HG02623 (cell line): ENCODE measurements at regions not wholly inside any gene's neighbourhood (a gene's known extent, or its start where the extent isn't known, plus 50 kb on each side); places are given as distances from the start of the nearest gene placed in this dataset.

ENCODE experiments used
- ATAC-seq: cut with Tn5 transposase; IDR thresholded peaks from one replicate; pipeline ENCODE4 v1.9.1; 2021; ENCODE audit warnings: moderate library complexity; ENCODE audit not compliant: unreplicated experiment

DNA sequence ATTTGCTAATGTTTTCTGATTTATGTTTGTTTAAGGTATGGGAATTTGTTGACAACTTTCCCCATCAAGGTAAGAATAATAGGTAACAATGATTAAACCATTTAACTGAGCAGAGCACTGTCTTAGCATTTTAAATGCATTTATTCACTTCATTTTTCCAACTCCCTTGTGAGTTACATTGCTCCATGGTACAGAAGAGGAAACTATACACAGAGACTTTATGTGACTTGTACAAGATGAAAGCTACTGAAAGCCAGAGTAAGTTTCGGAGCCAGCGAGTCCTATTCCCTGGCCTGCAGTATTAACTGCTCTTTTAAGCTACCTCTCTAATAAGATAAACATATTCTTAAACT is 708.8 kb downstream of the HDGFL1 start:
- ATAC-seq, result no peak

- ATAC-seq, result no peak
These were observed 711.1 kb downstream of the HDGFL1 start for GRCh38 chr6:23280437-23280836.

GRCh38 chr6:23282252-23283021 is 713.1 kb downstream of the HDGFL1 start:
- ATAC-seq, result no peak

- no peak for ATAC-seq
These were observed 724.3 kb downstream of the HDGFL1 start for GRCh38 chr6:23293653-23294052.

DNA sequence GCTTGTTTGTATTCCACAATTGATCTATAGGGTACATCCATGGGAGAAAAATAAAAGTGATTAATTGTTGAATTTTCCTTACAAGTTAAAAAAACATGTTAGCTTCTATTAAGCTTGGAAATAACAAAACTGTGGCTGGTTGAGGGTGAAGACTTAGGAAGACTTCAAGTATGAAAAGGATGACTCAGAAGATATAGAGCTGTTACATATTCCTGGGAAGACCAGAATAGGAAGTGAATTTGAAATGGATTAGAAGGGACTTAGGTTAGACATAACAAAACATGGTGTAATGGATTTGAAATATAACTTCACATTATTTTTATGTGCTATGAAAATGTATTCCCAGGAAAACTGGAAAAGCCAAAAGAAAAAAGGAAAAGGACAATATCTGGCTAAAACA is 732.2 kb downstream of the HDGFL1 start:
- ATAC-seq, result no peak

- no peak for ATAC-seq
These were observed 733.1 kb downstream of the HDGFL1 start for GRCh38 chr6:23302514-23302913.

DNA sequence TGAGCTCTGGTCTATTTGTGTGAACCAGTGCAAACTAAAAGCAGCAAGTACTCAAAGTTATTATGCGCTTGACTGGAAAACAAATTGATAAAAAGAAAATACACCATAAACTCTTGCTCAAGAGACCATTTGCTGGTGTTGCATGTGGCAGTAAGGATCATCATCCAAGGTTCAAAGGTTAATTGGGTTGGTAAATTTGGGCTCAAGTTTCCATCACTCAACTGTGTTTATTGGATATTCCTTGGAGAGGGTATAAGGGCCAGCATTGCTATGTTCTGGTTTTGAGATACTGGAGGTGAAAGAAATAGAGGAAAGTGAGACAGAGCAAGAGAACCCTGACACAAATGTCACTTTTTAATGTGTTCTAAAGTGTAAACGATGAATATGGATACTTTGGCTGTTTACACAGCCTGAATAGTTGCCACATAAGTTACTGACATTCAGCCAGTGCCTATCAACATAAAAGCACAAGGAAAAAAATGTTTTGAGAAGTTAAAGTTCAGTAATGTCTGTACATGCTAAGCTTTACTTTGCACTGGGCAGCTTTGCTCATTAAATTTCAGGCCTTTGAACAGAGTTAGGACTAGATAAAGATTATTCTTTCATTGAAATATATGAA is 736.1 kb downstream of the HDGFL1 start:
- no peak for ATAC-seq

DNA sequence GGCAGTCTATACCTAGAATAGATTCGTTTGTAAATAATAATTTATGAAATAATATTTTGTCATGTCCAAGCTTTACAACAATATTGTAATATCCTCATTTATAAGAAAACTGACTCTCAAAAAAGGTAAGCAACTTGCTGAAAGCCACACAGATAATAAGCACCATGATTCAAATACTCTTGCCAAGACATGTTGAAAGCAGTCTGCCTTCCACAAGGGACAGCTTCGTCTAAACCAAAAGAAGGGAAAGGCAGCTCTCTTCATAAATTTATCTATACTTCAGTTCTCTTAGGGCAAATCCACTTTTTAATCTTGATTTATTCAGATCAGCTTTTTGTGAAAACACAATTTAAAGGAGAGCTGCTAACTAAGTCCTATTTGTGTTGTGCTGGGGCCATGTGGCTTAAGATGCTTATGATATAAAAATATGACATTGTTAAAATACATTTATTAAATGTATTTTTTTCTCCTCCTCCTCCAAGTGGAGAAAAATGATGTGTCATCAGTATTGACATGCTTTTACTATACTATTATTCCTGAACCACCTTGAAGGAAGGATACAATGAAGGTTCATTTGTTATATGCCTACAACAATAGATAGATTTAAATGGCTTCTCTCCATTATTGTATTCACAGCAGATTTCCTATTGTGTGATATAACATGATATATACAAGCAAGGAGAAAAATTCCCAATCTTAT is 737.0 kb downstream of the HDGFL1 start:
- ATAC-seq, result no peak

DNA sequence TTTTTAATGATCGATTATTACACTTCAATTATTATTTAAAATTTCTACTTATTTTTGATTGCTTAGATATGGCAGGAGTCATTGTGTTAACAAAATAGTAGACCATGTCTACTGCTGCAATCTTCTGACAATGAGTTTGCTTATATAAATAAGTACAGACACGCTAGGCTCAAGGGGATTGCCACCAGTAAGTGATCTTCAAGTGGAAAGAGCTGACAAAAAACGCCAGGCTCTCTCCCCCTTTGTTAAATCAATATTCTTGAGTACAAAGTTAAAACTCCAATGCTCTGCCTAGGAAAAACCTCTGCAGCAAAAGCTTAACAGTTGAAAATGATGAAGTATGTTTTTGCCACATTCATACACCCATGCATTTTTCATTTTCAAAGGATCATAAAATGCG is 738.1 kb downstream of the HDGFL1 start:
- no peak for ATAC-seq

- no peak for ATAC-seq
These were observed 738.8 kb downstream of the HDGFL1 start for GRCh38 chr6:23308166-23308565.

DNA sequence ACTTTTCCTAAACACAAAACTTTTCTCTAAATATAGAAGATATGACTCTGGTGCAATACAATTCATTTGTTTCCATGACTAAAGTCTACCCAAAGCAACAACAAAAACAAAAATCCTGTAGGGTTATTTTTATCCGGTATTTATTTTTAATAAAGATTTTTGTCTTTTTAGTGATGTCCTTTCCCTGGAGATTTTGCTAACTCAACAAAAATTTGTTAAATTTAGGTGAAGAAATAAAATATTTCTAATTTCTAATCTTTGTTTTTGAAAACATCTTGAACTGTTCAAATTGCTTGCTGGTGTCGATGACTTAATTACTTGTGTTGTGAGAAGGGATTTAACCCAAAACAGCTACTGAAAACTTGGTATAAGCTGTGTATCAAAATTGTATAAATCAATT is 741.8 kb downstream of the HDGFL1 start:
- ATAC-seq, result no peak

- ATAC-seq, result no peak
These were observed 746.8 kb downstream of the HDGFL1 start for GRCh38 chr6:23316131-23316530.

- no peak for ATAC-seq
These were observed 747.6 kb downstream of the HDGFL1 start for GRCh38 chr6:23316931-23317330.

DNA sequence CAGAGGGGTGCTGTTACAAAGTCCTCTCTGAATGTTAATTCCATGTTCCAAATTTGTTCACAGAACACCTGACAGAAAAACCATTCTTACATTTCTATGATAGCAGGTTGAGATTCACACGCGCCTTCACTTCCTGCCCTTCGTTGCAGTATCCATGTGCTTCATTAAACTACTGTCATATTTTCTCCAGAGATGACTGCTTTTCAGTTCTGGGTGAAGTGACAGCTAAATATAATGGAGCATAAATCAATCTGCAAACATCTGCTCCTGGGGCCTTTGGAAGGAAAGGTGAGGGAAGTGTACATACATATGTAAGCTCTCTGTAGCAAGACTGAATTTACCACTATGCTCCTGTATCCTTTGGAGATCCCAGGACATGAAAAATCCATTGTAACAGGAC is 750.2 kb downstream of the HDGFL1 start:
- no peak for ATAC-seq

DNA sequence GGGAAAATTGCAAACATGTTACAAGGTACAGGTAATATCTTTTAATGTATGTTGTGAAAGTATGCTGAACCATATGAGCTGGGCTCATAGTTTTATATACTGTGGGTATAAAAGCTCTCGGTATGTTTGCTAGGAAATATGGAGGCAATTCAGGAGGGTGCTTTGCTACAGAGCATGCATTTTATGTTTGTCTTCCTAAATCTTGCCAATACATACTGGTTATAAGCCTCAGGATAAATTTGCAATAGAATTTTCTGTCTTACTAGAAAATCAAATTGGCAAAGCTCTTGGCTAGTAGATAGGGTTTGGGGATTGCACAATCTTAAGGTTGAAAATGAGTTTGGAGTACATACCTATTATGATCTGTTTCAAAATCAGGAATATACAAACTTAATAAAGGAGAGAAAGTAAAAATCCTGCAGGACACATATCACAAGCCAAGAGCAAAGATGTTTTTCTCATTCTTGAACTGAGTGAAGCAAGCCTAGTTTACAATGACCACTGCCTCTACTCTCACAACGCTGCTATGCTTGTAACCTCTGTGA is 751.2 kb downstream of the HDGFL1 start:
- ATAC-seq, result no peak

- ATAC-seq, result no peak
These were observed 754.5 kb downstream of the HDGFL1 start for GRCh38 chr6:23323897-23324296.

- ATAC-seq, result no peak
These were observed 755.7 kb downstream of the HDGFL1 start for GRCh38 chr6:23325065-23325464.

- ATAC-seq, result no peak
These were observed 758.3 kb downstream of the HDGFL1 start for GRCh38 chr6:23327621-23328020.

GRCh38 chr6:23329086-23329485 is 759.7 kb downstream of the HDGFL1 start:
- no peak for ATAC-seq

GRCh38 chr6:23330632-23331031 is 761.3 kb downstream of the HDGFL1 start:
- no peak for ATAC-seq

DNA sequence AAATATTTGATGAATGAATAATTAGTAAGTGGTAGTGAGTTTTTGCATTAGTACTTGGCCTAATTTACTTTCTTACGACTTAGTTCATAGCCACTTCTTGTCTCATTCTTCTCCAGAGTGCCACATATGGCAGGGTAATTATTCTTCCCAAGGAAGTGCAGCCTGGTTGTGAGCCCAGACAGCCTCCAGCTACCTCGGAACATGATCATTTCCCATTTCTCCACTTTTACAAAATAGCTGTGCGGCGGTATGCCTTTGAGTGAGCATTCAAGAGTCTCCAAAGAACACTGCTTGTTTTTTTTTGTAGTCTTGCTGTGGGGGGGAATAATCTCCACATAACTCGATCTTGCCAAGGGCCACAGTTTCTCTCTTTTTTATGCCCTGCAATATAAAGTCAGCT is 765.0 kb downstream of the HDGFL1 start:
- no peak for ATAC-seq

DNA sequence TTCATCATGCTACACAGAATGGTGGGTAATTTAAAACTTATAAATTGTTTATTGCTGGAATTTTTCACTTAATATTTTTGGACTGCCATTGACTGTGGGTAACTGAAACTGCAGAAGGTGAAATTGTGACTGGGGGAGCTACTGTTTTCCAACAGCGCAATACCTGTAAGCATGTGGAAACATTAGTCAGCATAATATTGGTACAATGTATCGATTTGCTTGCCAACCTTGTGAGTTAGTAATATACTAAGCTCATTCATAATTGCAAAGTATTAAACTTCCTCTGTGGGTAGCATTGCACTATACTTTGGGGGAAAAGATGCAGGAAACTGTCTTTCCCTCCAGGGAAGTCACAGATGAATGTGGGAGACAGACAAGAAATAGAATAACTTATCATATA is 766.5 kb downstream of the HDGFL1 start:
- no peak for ATAC-seq
